ENCODE measurements at regions not wholly inside any gene's neighbourhood (a gene's known extent, or its start where the extent isn't known, plus 50 kb on each side); places are given as distances from the start of the nearest gene placed in this dataset.

GRCh38 chr21:27761623-27762022 lies 794.7 kb upstream of the ADAMTS5 start:
- no peak for DNase-seq
- no peak overlapping the region for H3K4me3 ChIP-seq (ENCODE audit: insufficient read depth, low read depth, low read length, poor library complexity, severe bottlenecking)

GRCh38 chr21:27759820-27760219 lies 792.9 kb upstream of the ADAMTS5 start:
- no peaks in the 10 kb centered on the region for H3K4me1 ChIP-seq (ENCODE audit: control insufficient read depth, insufficient read depth, low read length, poor library complexity, severe bottlenecking)
- H3K27ac ChIP-seq (ENCODE audit: insufficient read depth, low read length, poor library complexity, severe bottlenecking), result no peak overlapping the region
- no peak overlapping the region for H3K4me3 ChIP-seq (ENCODE audit: insufficient read depth, low read depth, low read length, poor library complexity, severe bottlenecking)
- no peak for DNase-seq
- H3K9me3 ChIP-seq (ENCODE audit: control insufficient read depth, low read length), result no peaks in the 10 kb centered on the region
- H3K27me3 ChIP-seq (replicated peaks; ENCODE audit: control insufficient read depth, insufficient read depth, low read length, poor library complexity, severe bottlenecking), result no peaks in the 10 kb centered on the region
- H3K36me3 ChIP-seq (ENCODE audit: control insufficient read depth, insufficient read depth, low read length), result no peaks in the 10 kb centered on the region

More at GRCh38 chr21:27761623-27762022, 794.7 kb upstream of the ADAMTS5 start:
- no peaks in the 10 kb centered on the region for H3K9me3 ChIP-seq (ENCODE audit: control insufficient read depth, low read length)
- no peaks in the 10 kb centered on the region for H3K27me3 ChIP-seq (replicated peaks; ENCODE audit: control insufficient read depth, insufficient read depth, low read length, poor library complexity, severe bottlenecking)
- no peak overlapping the region for H3K27ac ChIP-seq (ENCODE audit: insufficient read depth, low read length, poor library complexity, severe bottlenecking)
- H3K36me3 ChIP-seq (ENCODE audit: control insufficient read depth, insufficient read depth, low read length), result no peaks in the 10 kb centered on the region
- no peaks in the 10 kb centered on the region for H3K4me1 ChIP-seq (ENCODE audit: control insufficient read depth, insufficient read depth, low read length, poor library complexity, severe bottlenecking)

- Histone ChIP-seq H3K36me3 (ENCODE audit: control insufficient read depth, insufficient read depth, low read length) (no peaks in the 10 kb centered on the region), H3K27ac (ENCODE audit: insufficient read depth, low read length, poor library complexity, severe bottlenecking) (no peak overlapping the region), H3K4me1 (ENCODE audit: control insufficient read depth, insufficient read depth, low read length, poor library complexity, severe bottlenecking) (no peaks in the 10 kb centered on the region), H3K9me3 (ENCODE audit: control insufficient read depth, low read length) (no peaks in the 10 kb centered on the region), H3K27me3 (replicated peaks; ENCODE audit: control insufficient read depth, insufficient read depth, low read length, poor library complexity, severe bottlenecking) (no peaks in the 10 kb centered on the region), H3K4me3 (ENCODE audit: insufficient read depth, low read depth, low read length, poor library complexity, severe bottlenecking) (no peak overlapping the region)
- no peak for DNase-seq
Observed at GRCh38 chr21:27759091-27759659, 792.3 kb upstream of the ADAMTS5 start.

GRCh38 chr21:27756191-27756590 lies 789.3 kb upstream of the ADAMTS5 start:
- Histone ChIP-seq H3K36me3 (ENCODE audit: control insufficient read depth, insufficient read depth, low read length) (no peaks in the 10 kb centered on the region), H3K4me3 (ENCODE audit: insufficient read depth, low read depth, low read length, poor library complexity, severe bottlenecking) (no peak overlapping the region), H3K27ac (ENCODE audit: insufficient read depth, low read length, poor library complexity, severe bottlenecking) (no peak overlapping the region), H3K27me3 (replicated peaks; ENCODE audit: control insufficient read depth, insufficient read depth, low read length, poor library complexity, severe bottlenecking) (no peaks in the 10 kb centered on the region), H3K9me3 (ENCODE audit: control insufficient read depth, low read length) (no peaks in the 10 kb centered on the region), H3K4me1 (ENCODE audit: control insufficient read depth, insufficient read depth, low read length, poor library complexity, severe bottlenecking) (no peaks in the 10 kb centered on the region)
- DNase-seq, result no peak

- no peaks in the 10 kb centered on the region for H3K27me3 ChIP-seq (replicated peaks; ENCODE audit: control insufficient read depth, insufficient read depth, low read length, poor library complexity, severe bottlenecking)
Observed at GRCh38 chr21:27743971-27744564, 777.2 kb upstream of the ADAMTS5 start.

GRCh38 chr21:27741736-27742135 lies 774.8 kb upstream of the ADAMTS5 start:
- H3K4me1 ChIP-seq (ENCODE audit: control insufficient read depth, insufficient read depth, low read length, poor library complexity, severe bottlenecking), result no peaks in the 10 kb centered on the region
- DNase-seq, result no peak
- no peaks in the 10 kb centered on the region for H3K27me3 ChIP-seq (replicated peaks; ENCODE audit: control insufficient read depth, insufficient read depth, low read length, poor library complexity, severe bottlenecking)
- no peaks in the 10 kb centered on the region for H3K36me3 ChIP-seq (ENCODE audit: control insufficient read depth, insufficient read depth, low read length)
- no peak overlapping the region for H3K4me3 ChIP-seq (ENCODE audit: insufficient read depth, low read depth, low read length, poor library complexity, severe bottlenecking)
- no peak overlapping the region for H3K27ac ChIP-seq (ENCODE audit: insufficient read depth, low read length, poor library complexity, severe bottlenecking)
- H3K9me3 ChIP-seq (ENCODE audit: control insufficient read depth, low read length), result no peaks in the 10 kb centered on the region

More at GRCh38 chr21:27743971-27744564, 777.2 kb upstream of the ADAMTS5 start:
- DNase-seq, result no peak
- Histone ChIP-seq H3K9me3 (ENCODE audit: control insufficient read depth, low read length) (no peaks in the 10 kb centered on the region), H3K36me3 (ENCODE audit: control insufficient read depth, insufficient read depth, low read length) (no peaks in the 10 kb centered on the region), H3K4me1 (ENCODE audit: control insufficient read depth, insufficient read depth, low read length, poor library complexity, severe bottlenecking) (no peaks in the 10 kb centered on the region), H3K27ac (ENCODE audit: insufficient read depth, low read length, poor library complexity, severe bottlenecking) (no peak overlapping the region), H3K4me3 (ENCODE audit: insufficient read depth, low read depth, low read length, poor library complexity, severe bottlenecking) (no peak overlapping the region)

- no peak overlapping the region for H3K4me3 ChIP-seq (ENCODE audit: insufficient read depth, low read depth, low read length, poor library complexity, severe bottlenecking)
- no peaks in the 10 kb centered on the region for H3K4me1 ChIP-seq (ENCODE audit: control insufficient read depth, insufficient read depth, low read length, poor library complexity, severe bottlenecking)
- H3K36me3 ChIP-seq (ENCODE audit: control insufficient read depth, insufficient read depth, low read length), result no peaks in the 10 kb centered on the region
- no peak overlapping the region for H3K27ac ChIP-seq (ENCODE audit: insufficient read depth, low read length, poor library complexity, severe bottlenecking)
- no peak for DNase-seq
- no peaks in the 10 kb centered on the region for H3K9me3 ChIP-seq (ENCODE audit: control insufficient read depth, low read length)
- H3K27me3 ChIP-seq (replicated peaks; ENCODE audit: control insufficient read depth, insufficient read depth, low read length, poor library complexity, severe bottlenecking), result no peaks in the 10 kb centered on the region
Observed at GRCh38 chr21:27740084-27740483, 773.2 kb upstream of the ADAMTS5 start.

- Histone ChIP-seq H3K27me3 (replicated peaks; ENCODE audit: control insufficient read depth, insufficient read depth, low read length, poor library complexity, severe bottlenecking) (no peaks in the 10 kb centered on the region), H3K4me3 (ENCODE audit: insufficient read depth, low read depth, low read length, poor library complexity, severe bottlenecking) (no peak overlapping the region), H3K36me3 (ENCODE audit: control insufficient read depth, insufficient read depth, low read length) (no peaks in the 10 kb centered on the region), H3K4me1 (ENCODE audit: control insufficient read depth, insufficient read depth, low read length, poor library complexity, severe bottlenecking) (no peaks in the 10 kb centered on the region), H3K9me3 (ENCODE audit: control insufficient read depth, low read length) (no peaks in the 10 kb centered on the region), H3K27ac (ENCODE audit: insufficient read depth, low read length, poor library complexity, severe bottlenecking) (no peak overlapping the region)
- DNase-seq, result no peak
Observed at GRCh38 chr21:27739187-27739586, 772.3 kb upstream of the ADAMTS5 start.

- H3K9me3 ChIP-seq (ENCODE audit: control insufficient read depth, low read length), result no peaks in the 10 kb centered on the region
Observed at GRCh38 chr21:27735699-27736098, 768.8 kb upstream of the ADAMTS5 start.

GRCh38 chr21:27734146-27734545 lies 767.3 kb upstream of the ADAMTS5 start:
- H3K27me3 ChIP-seq (replicated peaks; ENCODE audit: control insufficient read depth, insufficient read depth, low read length, poor library complexity, severe bottlenecking), result no peaks in the 10 kb centered on the region
- H3K4me3 ChIP-seq (ENCODE audit: insufficient read depth, low read depth, low read length, poor library complexity, severe bottlenecking), result no peak overlapping the region
- DNase-seq, result no peak
- no peaks in the 10 kb centered on the region for H3K4me1 ChIP-seq (ENCODE audit: control insufficient read depth, insufficient read depth, low read length, poor library complexity, severe bottlenecking)
- H3K27ac ChIP-seq (ENCODE audit: insufficient read depth, low read length, poor library complexity, severe bottlenecking), result no peak overlapping the region
- H3K36me3 ChIP-seq (ENCODE audit: control insufficient read depth, insufficient read depth, low read length), result no peaks in the 10 kb centered on the region
- no peaks in the 10 kb centered on the region for H3K9me3 ChIP-seq (ENCODE audit: control insufficient read depth, low read length)

More at GRCh38 chr21:27735699-27736098, 768.8 kb upstream of the ADAMTS5 start:
- DNase-seq, result no peak
- H3K27me3 ChIP-seq (replicated peaks; ENCODE audit: control insufficient read depth, insufficient read depth, low read length, poor library complexity, severe bottlenecking), result no peaks in the 10 kb centered on the region
- no peak overlapping the region for H3K27ac ChIP-seq (ENCODE audit: insufficient read depth, low read length, poor library complexity, severe bottlenecking)
- H3K4me1 ChIP-seq (ENCODE audit: control insufficient read depth, insufficient read depth, low read length, poor library complexity, severe bottlenecking), result no peaks in the 10 kb centered on the region
- no peaks in the 10 kb centered on the region for H3K36me3 ChIP-seq (ENCODE audit: control insufficient read depth, insufficient read depth, low read length)
- no peak overlapping the region for H3K4me3 ChIP-seq (ENCODE audit: insufficient read depth, low read depth, low read length, poor library complexity, severe bottlenecking)

All from effector memory CD4-positive, alpha-beta T cell (primary cell).